ENCODE measurements at regions not wholly inside any gene's neighbourhood (a gene's known extent, or its start where the extent isn't known, plus 50 kb on each side); places are given as distances from the start of the nearest gene placed in this dataset.

GRCh38 chr20:23147964-23148730, 62.0 kb upstream of the CD93 start:
- DNase-seq (ENCODE audit: low read depth) = peak; percentile 18
- in situ Hi-C loops (cut with HindIII; ENCODE audit: low sequenced_read_pairs) = no loop called here
- TF ChIP-seq CTCF (IDR thresholded peaks at IDR 0.05; ENCODE audit: low read depth, low read length, missing control alignments) = no peak
- no peak overlapping the region for H3K4me3 ChIP-seq (ENCODE audit: low read depth, low read length)

GRCh38 chr20:23147647-23147963, 61.5 kb upstream of the CD93 start:
- no peak for DNase-seq (ENCODE audit: low read depth)
- in situ Hi-C loops (cut with HindIII; ENCODE audit: low sequenced_read_pairs) = no loop called here
- H3K4me3 ChIP-seq (ENCODE audit: low read depth, low read length) = no peak overlapping the region
- TF ChIP-seq CTCF (IDR thresholded peaks at IDR 0.05; ENCODE audit: low read depth, low read length, missing control alignments) = no peak

- TF ChIP-seq CTCF (IDR thresholded peaks at IDR 0.05; ENCODE audit: low read depth, low read length, missing control alignments) = no peak
- in situ Hi-C loops (cut with HindIII; ENCODE audit: low sequenced_read_pairs) = no loop called here
Observed at GRCh38 chr20:23146857-23147637, 60.9 kb upstream of the CD93 start.

GRCh38 chr20:23146181-23146580, 60.1 kb upstream of the CD93 start:
- no peak overlapping the region for H3K4me3 ChIP-seq (ENCODE audit: low read depth, low read length)
- no peak for DNase-seq (ENCODE audit: low read depth)
- TF ChIP-seq CTCF (IDR thresholded peaks at IDR 0.05; ENCODE audit: low read depth, low read length, missing control alignments) = no peak
- in situ Hi-C loops (cut with HindIII; ENCODE audit: low sequenced_read_pairs) = no loop called here

More at GRCh38 chr20:23146857-23147637, 60.9 kb upstream of the CD93 start:
- H3K4me3 ChIP-seq (ENCODE audit: low read depth, low read length) = no peak overlapping the region
- DNase-seq (ENCODE audit: low read depth) = no peak

- TF ChIP-seq CTCF (IDR thresholded peaks at IDR 0.05; ENCODE audit: low read depth, low read length, missing control alignments) = no peak
- in situ Hi-C loops (cut with HindIII; ENCODE audit: low sequenced_read_pairs) = no loop called here
- no peak overlapping the region for H3K4me3 ChIP-seq (ENCODE audit: low read depth, low read length)
- DNase-seq (ENCODE audit: low read depth) = peak; percentile 42
Observed at GRCh38 chr20:23145281-23145700, 59.2 kb upstream of the CD93 start.

GRCh38 chr20:23144856-23145255, 58.7 kb upstream of the CD93 start:
- TF ChIP-seq CTCF (IDR thresholded peaks at IDR 0.05; ENCODE audit: low read depth, low read length, missing control alignments) = no peak
- in situ Hi-C loops (cut with HindIII; ENCODE audit: low sequenced_read_pairs) = no loop called here
- no peak for DNase-seq (ENCODE audit: low read depth)
- no peak overlapping the region for H3K4me3 ChIP-seq (ENCODE audit: low read depth, low read length)

All from astrocyte of the cerebellum (primary cell).